Stimulated activated CD4-positive, alpha-beta T cell treated with anti-CD3 and anti-CD28 coated beads, Interleukin-4, amount 100 ng/mL, for 48 hours (primary cell): ENCODE measurements at regions not wholly inside any gene's neighbourhood (a gene's known extent, or its start where the extent isn't known, plus 50 kb on each side); places are given as distances from the start of the nearest gene placed in this dataset.

ENCODE experiments used
- DNase-seq, 2 donors: peaks; one replicate each; pipeline ENCODE4 v3.0.0-alpha.2; 2020; ENCODE audit warnings: low read depth in 2 of 2

DNA sequence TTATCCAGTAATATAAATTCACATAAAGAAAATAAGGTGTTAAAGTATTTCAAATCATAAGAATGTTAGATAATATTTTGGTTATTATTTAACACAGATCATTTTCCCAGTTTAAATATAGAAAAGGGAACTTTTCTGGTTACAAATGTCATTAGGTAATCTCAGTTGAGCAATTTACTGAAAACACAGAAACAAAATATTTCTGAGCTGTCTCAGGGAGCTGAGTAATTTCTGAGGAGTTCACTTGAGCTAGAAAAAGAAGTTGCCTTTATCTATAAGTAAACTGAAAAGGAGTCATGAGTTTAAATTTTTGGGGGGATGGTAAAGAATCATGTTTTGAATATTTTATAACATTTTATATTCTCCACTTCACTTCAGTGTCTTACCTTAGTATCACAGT lies 855.4 kb upstream of the ARPP21 start:
- no peak for DNase-seq

- DNase-seq: no peak
These were observed 846.3 kb upstream of the ARPP21 start for GRCh38 chr3:34793057-34793456.

- no peak for DNase-seq
These were observed 831.7 kb upstream of the ARPP21 start for GRCh38 chr3:34807611-34808010.

GRCh38 chr3:34808287-34808686 lies 831.0 kb upstream of the ARPP21 start:
- no peak for DNase-seq

DNA sequence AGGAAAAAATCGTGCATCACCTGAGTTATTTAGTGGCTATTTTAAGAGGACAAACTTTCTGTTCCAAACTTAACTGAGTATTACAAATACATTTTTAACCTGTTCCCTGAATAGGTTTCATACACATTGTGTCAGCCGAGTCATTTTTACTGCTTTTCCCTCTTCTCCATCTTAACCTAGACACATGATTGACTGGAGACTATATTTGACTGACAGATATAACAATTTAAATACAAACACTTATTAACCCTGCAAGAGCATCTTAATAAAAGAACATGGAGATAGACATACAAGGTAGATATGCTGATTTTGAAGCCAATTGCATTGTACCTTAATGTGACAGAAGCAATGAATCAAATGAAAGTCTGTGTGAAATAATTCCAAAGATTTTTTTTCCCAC lies 810.5 kb upstream of the ARPP21 start:
- DNase-seq: no peak

DNA sequence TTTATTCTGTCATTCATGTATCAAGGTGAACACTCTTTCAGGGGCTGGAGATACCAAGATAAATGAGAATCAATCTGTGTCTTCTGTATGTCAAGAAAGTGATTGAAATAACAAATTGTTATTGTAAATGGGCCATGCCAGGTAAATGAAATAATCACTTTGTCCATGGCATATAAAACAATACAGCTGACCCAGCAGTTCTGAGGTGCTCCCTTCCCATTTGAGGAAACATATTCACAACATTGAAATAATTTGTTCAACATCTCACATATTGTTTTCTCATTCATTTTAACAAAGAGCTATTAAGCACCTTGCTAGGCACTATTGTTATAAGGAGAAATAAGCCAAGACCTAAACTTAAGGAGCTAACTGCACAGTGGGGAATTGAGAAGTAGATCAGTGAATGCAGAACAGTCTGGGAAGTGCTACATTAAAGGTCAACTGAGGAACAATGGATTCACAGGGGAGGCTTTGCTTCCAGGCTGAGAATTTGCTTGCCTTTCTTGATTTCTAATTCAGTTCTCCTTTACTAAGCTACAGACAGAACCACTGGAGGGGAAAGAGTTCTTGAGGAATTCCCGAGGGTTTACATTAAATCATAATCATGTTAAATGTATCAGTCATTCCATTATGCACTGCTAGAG lies 806.3 kb upstream of the ARPP21 start:
- DNase-seq: no peak

- DNase-seq: no peak
These were observed 801.2 kb upstream of the ARPP21 start for GRCh38 chr3:34837848-34838741.

- no peak for DNase-seq
These were observed 796.4 kb upstream of the ARPP21 start for GRCh38 chr3:34842706-34843480.

DNA sequence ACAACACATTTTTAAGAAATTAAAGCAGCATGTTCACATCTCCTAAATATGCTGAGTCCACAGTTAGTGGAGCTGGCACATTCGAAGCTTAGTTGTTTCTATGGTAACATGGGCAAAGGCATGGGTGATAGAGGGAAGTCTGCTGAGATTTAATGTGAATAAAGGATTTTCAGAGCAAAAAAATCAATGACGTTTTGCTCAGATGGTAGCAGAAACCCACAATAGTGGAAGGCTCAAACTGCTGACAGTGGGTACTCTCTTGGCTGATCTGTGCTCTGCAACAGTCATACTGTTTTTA lies 795.1 kb upstream of the ARPP21 start:
- DNase-seq: no peak

DNA sequence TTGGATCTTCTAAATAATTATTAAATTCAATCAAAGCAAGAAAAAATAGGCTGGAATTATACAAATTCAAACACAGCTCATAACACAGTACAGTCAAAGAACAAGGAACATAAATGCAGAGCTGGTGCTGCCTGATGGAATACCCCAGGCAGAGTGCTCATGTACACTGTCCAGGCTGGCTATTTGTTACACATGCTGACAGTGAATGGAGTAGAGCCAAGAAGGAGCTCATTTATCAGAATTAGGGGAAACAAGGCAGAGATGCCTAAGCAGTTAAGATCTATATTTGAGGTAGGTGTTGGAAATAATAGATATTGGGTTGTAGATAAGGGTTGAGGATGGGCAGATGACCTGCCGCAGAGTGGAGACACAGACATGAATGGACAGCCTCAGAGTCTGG lies 788.2 kb upstream of the ARPP21 start:
- DNase-seq: no peak

- no peak for DNase-seq
These were observed 786.4 kb upstream of the ARPP21 start for GRCh38 chr3:34852844-34853439.

DNA sequence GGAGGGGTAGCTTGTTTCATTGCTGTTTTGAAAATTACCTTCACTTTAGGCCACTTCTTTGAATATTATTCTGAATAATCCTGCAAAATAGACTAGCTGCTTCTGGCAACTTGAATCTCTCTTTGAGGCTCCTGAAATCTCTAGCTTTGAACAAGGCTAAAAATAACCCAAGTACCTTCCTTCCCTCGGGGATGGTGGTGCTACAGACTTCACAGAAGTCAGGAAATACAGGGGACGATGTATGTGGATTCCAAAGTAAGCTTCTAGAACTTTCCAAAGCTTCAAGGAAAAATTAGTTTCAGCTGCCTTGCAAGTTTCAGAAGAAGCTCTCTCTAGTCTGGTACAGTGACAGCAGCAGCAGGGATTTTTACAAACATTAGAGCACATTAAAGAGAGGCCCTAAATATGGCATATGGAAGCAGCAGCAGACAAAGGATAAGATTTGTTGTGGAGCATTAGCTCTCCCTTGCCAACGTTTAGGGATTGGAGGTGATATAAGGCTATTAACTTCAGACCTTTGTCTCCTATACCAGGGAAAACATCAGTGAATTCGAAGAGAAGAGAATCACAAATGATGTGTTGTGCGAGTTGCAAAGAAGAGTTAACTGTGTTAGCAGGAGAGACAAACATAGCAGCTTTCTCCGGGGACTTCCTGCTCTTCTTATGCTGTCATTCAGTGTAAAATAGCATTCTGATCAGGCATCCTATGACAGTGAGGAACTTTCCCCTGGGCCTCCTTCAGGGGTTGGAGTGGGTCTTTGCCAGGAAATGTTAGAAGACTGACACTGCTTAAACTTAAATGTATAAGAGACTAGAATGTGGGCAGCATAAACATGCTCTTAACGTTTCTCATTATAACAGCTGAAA lies 783.0 kb upstream of the ARPP21 start:
- DNase-seq: no peak

GRCh38 chr3:34858067-34858660 lies 781.2 kb upstream of the ARPP21 start:
- no peak for DNase-seq

DNA sequence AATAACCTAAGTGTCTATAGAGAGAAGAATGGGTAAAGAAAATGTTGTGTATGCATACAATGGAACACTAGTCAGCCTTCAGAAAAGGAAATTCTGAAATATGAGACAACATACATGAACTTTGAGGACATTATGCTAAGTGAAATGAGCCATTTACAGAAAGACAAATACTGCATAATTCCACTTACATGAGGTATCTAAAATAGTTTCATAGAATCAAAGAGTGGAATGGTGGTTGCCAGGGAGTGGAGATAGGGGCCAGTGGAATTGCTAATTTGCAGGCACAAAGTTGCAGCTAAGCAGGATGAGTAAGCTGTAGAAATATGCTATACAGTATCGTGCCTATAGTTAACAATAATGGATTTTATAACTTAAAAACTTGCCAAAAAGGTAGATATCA lies 779.6 kb upstream of the ARPP21 start:
- DNase-seq: no peak

GRCh38 chr3:34862456-34862855 lies 776.9 kb upstream of the ARPP21 start:
- no peak for DNase-seq

DNA sequence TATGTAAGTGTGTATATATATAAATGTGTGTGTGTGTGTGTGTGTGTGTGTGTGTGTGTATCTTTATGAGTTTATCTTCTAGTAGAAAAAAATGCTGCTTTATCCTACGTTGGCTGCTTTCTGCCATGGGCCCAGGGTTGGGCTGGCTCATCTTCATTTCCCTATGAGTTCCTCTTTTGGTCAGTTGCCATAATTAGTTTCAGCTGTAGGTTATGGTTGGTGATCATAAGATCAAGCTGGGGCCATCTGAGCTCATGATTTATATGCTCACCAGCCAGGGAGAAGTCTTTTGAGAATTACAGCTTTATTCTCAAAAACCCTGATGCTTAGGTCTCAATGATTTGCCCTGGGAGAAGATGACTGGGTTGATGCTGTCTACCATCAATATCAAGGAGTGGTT lies 775.8 kb upstream of the ARPP21 start:
- DNase-seq: no peak

DNA sequence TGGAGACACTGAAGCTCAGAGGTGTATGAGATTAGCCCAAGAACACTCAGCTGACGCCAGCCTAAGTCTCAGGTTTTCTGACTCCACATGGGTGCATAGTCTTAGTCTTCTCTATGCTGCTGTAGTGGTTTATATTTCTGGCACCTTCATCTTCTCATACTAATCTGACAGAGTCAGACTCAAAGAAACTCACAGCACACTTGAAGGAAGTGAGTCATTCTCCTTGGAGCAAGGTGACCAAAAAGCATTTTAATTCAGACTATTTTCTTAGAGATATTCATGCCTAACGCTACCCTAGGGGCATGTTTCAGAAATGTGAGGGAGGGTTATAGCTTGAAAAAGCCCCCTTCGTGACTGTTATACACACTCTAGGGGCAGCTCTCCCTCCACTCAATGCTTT lies 775.3 kb upstream of the ARPP21 start:
- DNase-seq: no peak

DNA sequence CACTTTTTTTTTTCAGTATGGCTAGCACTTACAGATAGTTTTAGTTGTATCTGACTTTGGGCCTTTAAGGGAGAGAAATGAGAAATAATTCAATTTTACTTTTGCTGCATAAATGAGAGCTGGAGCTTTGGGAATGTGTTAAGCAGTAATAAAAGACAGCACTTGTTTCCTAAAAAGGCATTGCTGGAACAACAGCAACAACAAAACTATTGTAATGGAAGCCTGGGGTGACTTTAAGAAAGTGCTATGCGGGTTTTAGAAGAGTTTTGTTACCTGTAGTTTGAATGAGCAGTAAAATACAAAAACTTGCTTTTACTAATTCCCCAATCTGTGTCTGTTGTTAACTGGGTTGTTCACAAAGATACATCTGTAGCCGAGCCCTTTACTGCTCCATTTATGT lies 774.0 kb upstream of the ARPP21 start:
- no peak for DNase-seq

GRCh38 chr3:34868935-34869334 lies 770.4 kb upstream of the ARPP21 start:
- DNase-seq: no peak

- DNase-seq: no peak
These were observed 769.6 kb upstream of the ARPP21 start for GRCh38 chr3:34869696-34870095.

DNA sequence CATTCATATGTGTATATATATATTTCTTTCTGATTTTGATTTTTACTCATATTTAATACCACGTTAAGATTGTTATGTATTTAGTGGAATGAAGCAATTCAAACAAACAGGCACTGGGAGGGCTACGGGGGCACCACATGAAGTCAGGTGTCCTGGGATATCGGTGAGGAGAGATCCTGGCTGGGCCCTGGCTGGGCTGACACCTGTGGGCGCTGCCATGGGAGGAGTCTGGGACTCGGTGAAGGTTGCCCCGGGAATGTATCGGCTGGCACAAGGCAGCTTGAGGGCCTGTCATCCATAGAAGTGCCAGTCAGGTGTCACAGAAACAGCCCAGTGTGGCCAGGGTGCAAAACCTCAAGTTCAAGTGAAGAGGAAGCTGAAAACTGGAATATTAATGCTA lies 766.9 kb upstream of the ARPP21 start:
- no peak for DNase-seq
